OCI-LY1 (cell line): ENCODE measurements at regions not wholly inside any gene's neighbourhood (a gene's known extent, or its start where the extent isn't known, plus 50 kb on each side); places are given as distances from the start of the nearest gene placed in this dataset.

ENCODE experiments used
- EZH2 ChIP-seq: fragments of 200-600 bp; sonication (generic), shearing (Covaris generic); IDR thresholded peaks from 2 replicates; pipeline ENCODE4 v1.8.0; 2017; ENCODE audit warnings: borderline replicate concordance, mixed run types, mild to moderate bottlenecking, antibody characterized with exemption, low read length, moderate library complexity, mixed read lengths
- TF ChIP-seq, protein P1 (sequence below): fragments of 200-600 bp; sonication (generic), shearing (Covaris generic); IDR thresholded peaks from 2 replicates; pipeline ENCODE4 v1.5.1; 2017; ENCODE audit warnings: mild to moderate bottlenecking, antibody characterized with exemption, low read length, moderate library complexity, mixed read lengths

GRCh38 chr12:90331262-90331661 lies 622.6 kb upstream of the ATP2B1 start:
- TF ChIP-seq, protein P1, sequence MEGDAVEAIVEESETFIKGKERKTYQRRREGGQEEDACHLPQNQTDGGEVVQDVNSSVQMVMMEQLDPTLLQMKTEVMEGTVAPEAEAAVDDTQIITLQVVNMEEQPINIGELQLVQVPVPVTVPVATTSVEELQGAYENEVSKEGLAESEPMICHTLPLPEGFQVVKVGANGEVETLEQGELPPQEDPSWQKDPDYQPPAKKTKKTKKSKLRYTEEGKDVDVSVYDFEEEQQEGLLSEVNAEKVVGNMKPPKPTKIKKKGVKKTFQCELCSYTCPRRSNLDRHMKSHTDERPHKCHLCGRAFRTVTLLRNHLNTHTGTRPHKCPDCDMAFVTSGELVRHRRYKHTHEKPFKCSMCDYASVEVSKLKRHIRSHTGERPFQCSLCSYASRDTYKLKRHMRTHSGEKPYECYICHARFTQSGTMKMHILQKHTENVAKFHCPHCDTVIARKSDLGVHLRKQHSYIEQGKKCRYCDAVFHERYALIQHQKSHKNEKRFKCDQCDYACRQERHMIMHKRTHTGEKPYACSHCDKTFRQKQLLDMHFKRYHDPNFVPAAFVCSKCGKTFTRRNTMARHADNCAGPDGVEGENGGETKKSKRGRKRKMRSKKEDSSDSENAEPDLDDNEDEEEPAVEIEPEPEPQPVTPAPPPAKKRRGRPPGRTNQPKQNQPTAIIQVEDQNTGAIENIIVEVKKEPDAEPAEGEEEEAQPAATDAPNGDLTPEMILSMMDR, result no peak
- no peak for TF ChIP-seq EZH2
